HG03378 (cell line): ENCODE measurements at regions not wholly inside any gene's neighbourhood (a gene's known extent, or its start where the extent isn't known, plus 50 kb on each side); places are given as distances from the start of the nearest gene placed in this dataset.
"Not testable (repeated sequence)": the region's sequence is repeated elsewhere in the genome, so short reads cannot be mapped to it uniquely, and the experiment has no call there.

ENCODE experiments used
- ATAC-seq: cut with Tn5 transposase; IDR thresholded peaks from one replicate; pipeline ENCODE4 v1.9.1; 2021; ENCODE audit warnings: mild to moderate bottlenecking, moderate library complexity; ENCODE audit not compliant: unreplicated experiment

- no peak for ATAC-seq
Observed at GRCh38 chrX:128992107-128992971, 531.0 kb downstream of the SMARCA1 start.

GRCh38 chrX:128975745-128976144 lies 547.5 kb downstream of the SMARCA1 start:
- peak; percentile 71 for ATAC-seq

GRCh38 chrX:128973033-128973432 lies 550.3 kb downstream of the SMARCA1 start:
- no peak for ATAC-seq

- ATAC-seq, result no peak
Observed at GRCh38 chrX:128961290-128961689, 562.0 kb downstream of the SMARCA1 start.

GRCh38 chrX:128954697-128955096 lies 568.6 kb downstream of the SMARCA1 start:
- ATAC-seq, result not testable (repeated sequence)

- ATAC-seq, result no peak
Observed at GRCh38 chrX:128931071-128931470, 592.2 kb downstream of the SMARCA1 start.

GRCh38 chrX:128929271-128930057 lies 593.8 kb downstream of the SMARCA1 start:
- no peak for ATAC-seq

GRCh38 chrX:128928636-128929035 lies 594.7 kb downstream of the SMARCA1 start:
- no peak for ATAC-seq

GRCh38 chrX:128927363-128927762 lies 595.9 kb downstream of the SMARCA1 start:
- no peak for ATAC-seq

GRCh38 chrX:128906753-128907152 lies 616.5 kb downstream of the SMARCA1 start:
- ATAC-seq, result no peak

- no peak for ATAC-seq
Observed at GRCh38 chrX:128901018-128901417, 622.3 kb downstream of the SMARCA1 start.

- no peak for ATAC-seq
Observed at GRCh38 chrX:128897621-128898020, 625.7 kb downstream of the SMARCA1 start.

GRCh38 chrX:128891554-128891953 lies 631.7 kb downstream of the SMARCA1 start:
- ATAC-seq, result no peak

- no peak for ATAC-seq
Observed at GRCh38 chrX:128884430-128884829, 638.9 kb downstream of the SMARCA1 start.

- no peak for ATAC-seq
Observed at GRCh38 chrX:128883650-128884049, 639.6 kb downstream of the SMARCA1 start.

GRCh38 chrX:128870361-128870760 lies 652.9 kb downstream of the SMARCA1 start:
- no peak for ATAC-seq

GRCh38 chrX:128862557-128862956 lies 660.7 kb downstream of the SMARCA1 start:
- no peak for ATAC-seq

- ATAC-seq, result no peak
Observed at GRCh38 chrX:128848374-128848773, 674.9 kb downstream of the SMARCA1 start.

GRCh38 chrX:128846385-128846784 lies 676.9 kb downstream of the SMARCA1 start:
- ATAC-seq, result no peak

- no peak for ATAC-seq
Observed at GRCh38 chrX:128818690-128819089, 704.6 kb downstream of the SMARCA1 start.

- no peak for ATAC-seq
Observed at GRCh38 chrX:128816919-128817318, 706.4 kb downstream of the SMARCA1 start.

- no peak for ATAC-seq
Observed at GRCh38 chrX:128807367-128807766, 715.9 kb downstream of the SMARCA1 start.
